ENCODE measurements at regions not wholly inside any gene's neighbourhood (a gene's known extent, or its start where the extent isn't known, plus 50 kb on each side); places are given as distances from the start of the nearest gene placed in this dataset.

- DNase-seq, result no peak
These were observed 863.9 kb downstream of the MCTP2 start for GRCh38 chr15:95095250-95095649.

DNA sequence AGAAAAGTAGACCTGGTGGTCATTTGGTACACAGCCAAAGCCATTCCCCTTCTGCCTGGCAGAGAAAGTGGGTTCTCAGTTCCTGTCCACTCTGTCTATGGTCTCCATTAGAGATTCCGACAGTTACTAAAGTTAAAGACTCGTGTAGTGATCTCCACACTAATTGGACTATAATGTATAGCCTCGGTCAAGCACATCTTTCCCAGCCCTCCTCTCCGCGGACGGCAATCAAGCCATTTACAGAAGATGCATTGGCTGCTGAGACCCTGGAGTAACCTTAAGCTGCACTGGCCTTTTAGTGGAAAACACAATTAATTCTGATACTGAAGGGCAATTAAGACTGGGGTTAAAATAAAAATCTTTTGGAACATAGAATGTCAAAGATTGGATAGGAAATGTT lies 865.3 kb downstream of the MCTP2 start:
- DNase-seq, result no peak

GRCh38 chr15:95097361-95097760 lies 866.0 kb downstream of the MCTP2 start:
- no peak for DNase-seq

- DNase-seq, result no peak
These were observed 873.9 kb downstream of the MCTP2 start for GRCh38 chr15:95105229-95105628.

- DNase-seq, result no peak
These were observed 875.4 kb downstream of the MCTP2 start for GRCh38 chr15:95106801-95107200.

DNA sequence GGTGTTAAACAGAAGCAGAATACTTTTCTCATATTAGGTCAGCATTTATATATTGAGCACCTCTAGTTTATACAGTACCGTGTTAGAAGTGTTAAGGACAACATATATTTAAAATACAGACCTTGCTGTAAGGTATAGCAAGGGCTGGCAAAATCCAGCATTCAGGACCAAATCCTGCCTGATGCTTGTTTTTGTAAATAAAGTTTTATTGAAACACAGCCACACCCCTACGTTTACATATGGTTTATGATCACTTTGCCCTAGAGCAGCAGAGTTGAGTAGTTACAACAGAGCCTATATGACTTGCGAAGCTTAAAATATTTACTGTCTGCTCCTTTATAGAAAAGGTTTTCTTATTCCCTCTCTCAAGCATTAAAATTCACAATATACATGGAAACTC lies 877.3 kb downstream of the MCTP2 start:
- no peak for DNase-seq

DNA sequence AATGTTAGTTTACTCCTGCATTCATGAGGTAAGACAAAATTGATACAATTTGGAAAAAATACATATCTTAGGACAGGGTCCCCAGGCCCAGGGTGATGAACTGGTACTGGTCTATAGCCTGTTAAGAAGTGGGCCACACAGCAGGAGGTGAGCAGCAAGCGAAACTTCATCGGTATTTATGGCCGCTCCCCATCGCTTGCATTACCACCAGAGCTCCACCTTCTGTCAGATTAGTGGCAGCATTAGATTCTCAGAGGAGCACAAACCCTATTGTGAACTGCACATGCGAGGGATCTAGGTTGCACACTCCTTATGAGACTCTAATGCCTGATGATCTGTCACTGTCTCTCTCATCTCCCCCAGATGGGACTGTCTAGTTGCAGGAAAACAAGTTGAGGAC lies 880.6 kb downstream of the MCTP2 start:
- no peak for DNase-seq

DNA sequence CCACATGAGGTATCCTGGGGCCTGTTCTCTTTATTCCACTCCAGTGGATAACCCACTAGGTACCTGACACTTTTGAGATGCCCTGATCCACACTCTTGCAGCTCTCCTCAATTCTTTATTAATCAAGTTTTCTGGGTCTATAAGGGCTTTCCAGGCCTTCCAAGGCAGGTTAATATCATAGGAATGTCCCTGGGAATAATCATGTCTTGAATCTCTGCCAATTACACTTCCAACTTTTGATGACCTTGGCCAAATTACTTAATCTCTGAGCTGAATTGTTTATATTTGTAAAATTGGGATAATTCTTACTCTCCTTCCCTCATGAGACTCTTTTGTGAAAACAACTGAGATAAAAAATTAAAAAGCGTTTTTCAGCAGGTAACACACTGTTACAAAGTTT lies 881.7 kb downstream of the MCTP2 start:
- no peak for DNase-seq

GRCh38 chr15:95119041-95119610 lies 887.8 kb downstream of the MCTP2 start:
- DNase-seq, result no peak

DNA sequence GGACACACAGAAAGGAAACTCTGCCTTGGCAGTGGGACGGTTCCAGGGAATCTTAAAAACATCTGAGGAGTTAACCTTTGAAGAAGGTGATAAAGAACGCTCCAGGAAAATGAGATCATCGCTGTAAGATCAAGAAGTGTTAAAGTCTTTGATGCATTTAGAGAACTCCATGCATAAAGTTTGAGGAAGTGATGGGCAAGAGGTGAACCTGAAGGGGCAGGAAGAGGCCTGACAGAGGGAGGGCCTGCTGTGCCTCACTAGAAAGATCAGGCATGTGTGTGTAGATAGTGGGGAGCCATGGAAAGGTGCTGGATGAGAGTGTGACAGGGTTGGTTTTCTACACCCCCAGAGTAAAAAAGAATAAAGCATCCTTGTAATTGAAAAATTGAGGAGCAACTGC lies 889.2 kb downstream of the MCTP2 start:
- no peak for DNase-seq

GRCh38 chr15:95121191-95121590 lies 889.8 kb downstream of the MCTP2 start:
- DNase-seq, result no peak

DNA sequence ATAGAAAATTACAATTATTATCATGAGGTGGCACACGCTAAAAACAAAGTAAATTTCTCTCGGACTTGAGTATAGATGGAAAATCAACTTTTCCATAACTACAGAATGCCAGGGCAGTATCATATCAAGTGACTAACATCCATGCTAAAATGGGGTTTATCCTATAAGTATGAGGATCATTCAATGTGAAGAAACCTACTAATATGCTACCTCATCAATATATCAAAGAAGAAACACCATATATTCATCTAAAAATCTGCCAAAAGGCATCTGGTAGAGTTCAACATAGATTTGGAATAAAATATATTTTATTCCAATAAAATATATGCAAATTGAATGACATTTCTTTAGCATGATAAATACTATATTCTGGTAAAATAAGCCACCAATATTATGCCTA lies 894.4 kb downstream of the MCTP2 start:
- no peak for DNase-seq

DNA sequence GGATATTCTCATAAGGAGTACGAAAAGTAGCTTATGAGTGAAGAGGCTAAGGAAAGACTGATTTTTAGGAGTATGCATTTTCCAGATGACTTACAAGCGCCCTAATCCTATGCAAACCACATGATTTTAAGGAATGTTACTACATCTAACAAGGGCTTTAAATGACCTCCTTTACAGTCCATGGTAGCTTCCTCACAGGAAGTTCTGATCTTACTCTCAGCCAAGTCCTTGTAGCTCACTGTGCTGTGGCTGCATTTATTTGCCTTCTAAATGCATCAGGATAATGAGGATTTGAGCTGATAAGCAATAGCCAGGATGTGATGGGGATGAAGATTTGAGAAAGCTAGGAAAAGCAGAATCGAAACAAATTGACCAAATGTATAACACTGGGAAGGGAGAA lies 896.0 kb downstream of the MCTP2 start:
- DNase-seq, result no peak

GRCh38 chr15:95129574-95129973 lies 898.2 kb downstream of the MCTP2 start:
- no peak for DNase-seq

GRCh38 chr15:95131131-95131556 lies 899.8 kb downstream of the MCTP2 start:
- no peak for DNase-seq

DNA sequence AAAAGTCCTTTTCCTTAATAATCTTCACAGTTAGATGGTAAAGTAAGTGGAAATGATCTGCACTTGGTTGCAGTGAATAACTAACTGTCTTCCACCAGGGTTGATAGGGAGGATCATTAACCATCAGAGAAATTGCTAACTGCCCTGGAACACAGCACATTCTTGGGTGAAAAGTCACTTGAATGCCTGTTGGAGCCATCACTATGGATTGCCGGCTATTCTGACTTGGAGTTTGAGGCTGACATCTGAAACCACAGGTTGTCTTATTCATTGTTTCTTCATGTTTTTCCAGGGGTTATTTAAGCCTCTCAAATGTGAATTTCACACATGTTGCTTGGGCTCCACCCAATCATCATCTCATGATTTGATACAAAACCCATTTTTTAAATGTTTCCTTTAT lies 901.4 kb downstream of the MCTP2 start:
- no peak for DNase-seq

GRCh38 chr15:95134431-95135110 lies 903.2 kb downstream of the MCTP2 start:
- DNase-seq, result no peak

GRCh38 chr15:95138604-95139270 lies 907.4 kb downstream of the MCTP2 start:
- DNase-seq, result no peak

- DNase-seq, result no peak
These were observed 910.1 kb downstream of the MCTP2 start for GRCh38 chr15:95141486-95141885.

- no peak for DNase-seq
These were observed 911.2 kb downstream of the MCTP2 start for GRCh38 chr15:95142531-95142930.

GRCh38 chr15:95146481-95146880 lies 915.1 kb downstream of the MCTP2 start:
- no peak for DNase-seq

DNA sequence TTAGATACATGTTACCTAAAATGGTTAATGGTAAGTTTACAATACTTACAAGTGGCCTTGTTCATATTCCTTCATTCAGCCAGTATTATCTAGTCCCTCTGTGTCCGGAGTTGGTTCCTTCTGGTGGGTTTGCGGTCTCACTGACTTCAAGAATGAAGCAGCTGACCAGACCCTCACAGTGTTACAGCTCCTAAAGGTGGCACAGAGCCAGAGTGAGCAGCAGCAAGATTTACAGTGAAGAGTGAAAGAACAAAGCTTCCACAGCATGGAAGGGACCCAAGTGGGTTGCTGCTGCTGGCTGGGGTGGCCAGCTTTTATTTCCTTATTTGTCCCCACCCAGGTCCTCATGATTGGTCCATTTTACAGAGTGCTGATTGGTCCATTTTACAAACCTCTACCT lies 916.8 kb downstream of the MCTP2 start:
- no peak for DNase-seq

- DNase-seq, result no peak
These were observed 917.7 kb downstream of the MCTP2 start for GRCh38 chr15:95149036-95149435.

GRCh38 chr15:95149771-95150170 lies 918.4 kb downstream of the MCTP2 start:
- no peak for DNase-seq

DNA sequence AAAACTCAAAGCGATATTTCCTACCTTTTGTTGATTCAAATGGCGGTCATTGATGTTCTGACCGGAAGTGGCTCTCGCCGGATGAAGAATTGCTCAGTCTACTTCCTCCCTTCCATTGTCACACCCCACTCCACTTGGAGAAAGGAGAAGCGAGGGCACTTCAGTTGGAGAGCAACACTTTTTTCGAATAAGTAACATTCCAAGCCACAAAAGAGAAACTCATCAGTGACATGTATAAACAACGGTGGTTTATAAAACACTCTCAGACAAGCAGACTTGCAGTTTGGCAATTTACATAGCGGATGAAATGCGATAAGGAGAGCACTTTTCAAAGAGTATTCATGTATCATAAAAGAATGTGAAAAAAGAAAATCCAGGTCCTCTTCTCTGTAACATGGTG lies 919.1 kb downstream of the MCTP2 start:
- DNase-seq, result no peak
